NOMO-1 (cell line): ENCODE measurements at regions not wholly inside any gene's neighbourhood (a gene's known extent, or its start where the extent isn't known, plus 50 kb on each side); places are given as distances from the start of the nearest gene placed in this dataset.
"Not testable (repeated sequence)": the region's sequence is repeated elsewhere in the genome, so short reads cannot be mapped to it uniquely, and the experiment has no call there.

Experiments used
- DNase-seq, 2 experiments: peaks; one replicate each; lab custom pipeline; 2025; ENCODE audit not compliant: unreplicated experiment in 2 of 2; lab: John Stamatoyannopoulos, UW

- not testable (repeated sequence) for DNase-seq
Measured at GRCh38 chr7:135872861-135873260, 104.3 kb downstream of the MTPN start.

- no peak for DNase-seq
Measured at GRCh38 chr7:135862586-135863340, 114.2 kb upstream of the FAM180A start.

- no peak for DNase-seq
Measured at GRCh38 chr7:135859538-135859937, 110.9 kb upstream of the FAM180A start.

- DNase-seq: no peak
Measured at GRCh38 chr7:135858851-135859250, 110.2 kb upstream of the FAM180A start.

- DNase-seq: no peak
Measured at GRCh38 chr7:135858379-135858778, 109.8 kb upstream of the FAM180A start.

- no peak for DNase-seq
Measured at GRCh38 chr7:135857519-135858274, 109.1 kb upstream of the FAM180A start.

- no peak for DNase-seq
Measured at GRCh38 chr7:135856356-135857144, 107.9 kb upstream of the FAM180A start.

GRCh38 chr7:135855846-135856245 lies 107.2 kb upstream of the FAM180A start:
- DNase-seq: no peak

GRCh38 chr7:135853499-135853898 lies 104.9 kb upstream of the FAM180A start:
- DNase-seq: no peak

- no peak for DNase-seq
Measured at GRCh38 chr7:135853008-135853407, 104.4 kb upstream of the FAM180A start.

GRCh38 chr7:135847242-135847641 lies 98.6 kb upstream of the FAM180A start:
- no peak for DNase-seq

- DNase-seq: no peak
Measured at GRCh38 chr7:135846339-135846738, 97.7 kb upstream of the FAM180A start.

- DNase-seq: no peak
Measured at GRCh38 chr7:135845415-135846075, 96.9 kb upstream of the FAM180A start.

- no peak for DNase-seq
Measured at GRCh38 chr7:135844903-135845302, 96.3 kb upstream of the FAM180A start.

GRCh38 chr7:135843214-135843613 lies 94.6 kb upstream of the FAM180A start:
- no peak for DNase-seq

- DNase-seq: no peak
Measured at GRCh38 chr7:135842446-135843179, 94.0 kb upstream of the FAM180A start.

GRCh38 chr7:135840591-135840990 lies 92.0 kb upstream of the FAM180A start:
- no peak for DNase-seq

GRCh38 chr7:135837675-135838074 lies 89.1 kb upstream of the FAM180A start:
- no peak for DNase-seq

- DNase-seq: no peak
Measured at GRCh38 chr7:135834266-135834665, 85.7 kb upstream of the FAM180A start.

GRCh38 chr7:135833642-135834041 lies 85.0 kb upstream of the FAM180A start:
- no peak for DNase-seq
